MM.1S (cell line): ENCODE measurements at regions not wholly inside any gene's neighbourhood (a gene's known extent, or its start where the extent isn't known, plus 50 kb on each side); places are given as distances from the start of the nearest gene placed in this dataset.

Experiments
- DNase-seq: peaks from one replicate; pipeline ENCODE4 v3.0.0-alpha.2; 2015
- H2AFZ ChIP-seq: fragments of 300-600 bp; sonication (generic); 2 replicates; pipeline ENCODE4 v1.6.0; 2016; ENCODE audit warnings: antibody characterized with exemption, low read length
- H3F3A ChIP-seq: fragments of 300-600 bp; sonication (generic); 2 replicates; pipeline ENCODE4 v1.6.1; 2016; ENCODE audit warnings: mild to moderate bottlenecking, antibody characterized with exemption, low read length, moderate library complexity, mixed read lengths; ENCODE audit not compliant: insufficient read depth
- H3K27ac ChIP-seq: fragments of 300-600 bp; sonication (generic); 2 replicates; pipeline ENCODE4 v1.5.1; 2016; ENCODE audit warnings: mild to moderate bottlenecking, low read length
- H3K27me3 ChIP-seq: fragments of 300-600 bp; sonication (generic); replicated peaks from 2 replicates; pipeline ENCODE4 v1.6.0; 2016; ENCODE audit warnings: low read length; ENCODE audit not compliant: insufficient read depth
- H3K36me3 ChIP-seq: fragments of 300-600 bp; sonication (generic); replicated peaks from 2 replicates; pipeline ENCODE4 v1.6.1; 2016; ENCODE audit warnings: mild to moderate bottlenecking, low read length, mixed read lengths; ENCODE audit not compliant: insufficient read depth
- H3K4me1 ChIP-seq: fragments of 300-600 bp; sonication (generic); 2 replicates; pipeline ENCODE4 v1.6.1; 2016; ENCODE audit warnings: low read length, mixed read lengths
- H3K4me2 ChIP-seq: fragments of 300-600 bp; sonication (generic); 2 replicates; pipeline ENCODE4 v1.6.0; 2016; ENCODE audit warnings: low read depth, low read length
- H3K4me3 ChIP-seq: fragments of 300-600 bp; sonication (generic); 2 replicates; pipeline ENCODE4 v1.5.1; 2016; ENCODE audit warnings: low read length, mixed read lengths
- H3K79me2 ChIP-seq: fragments of 300-600 bp; sonication (generic); 2 replicates; pipeline ENCODE4 v1.6.1; 2016; ENCODE audit warnings: mixed run types, low read length, mixed read lengths
- H3K9ac ChIP-seq: fragments of 300-600 bp; sonication (generic); 2 replicates; pipeline ENCODE4 v1.6.1; 2016; ENCODE audit warnings: low read length, mixed read lengths
- H3K9me2 ChIP-seq: fragments of 300-600 bp; sonication (generic); replicated peaks from 2 replicates; pipeline ENCODE4 v1.6.1; 2016; ENCODE audit warnings: mild to moderate bottlenecking, low read length, mixed read lengths; ENCODE audit not compliant: insufficient read depth
- H3K9me3 ChIP-seq: fragments of 300-600 bp; sonication (generic); replicated peaks from 2 replicates; pipeline ENCODE4 v1.6.1; 2016; ENCODE audit warnings: mild to moderate bottlenecking, low read length, mixed read lengths; ENCODE audit not compliant: insufficient read depth
- H4K20me1 ChIP-seq: fragments of 300-600 bp; sonication (generic); 2 replicates; pipeline ENCODE4 v1.6.1; 2016; ENCODE audit warnings: mild to moderate bottlenecking, low read length, moderate library complexity, mixed read lengths; ENCODE audit not compliant: insufficient read depth
- CTCF ChIP-seq: fragments of 300-600 bp; sonication (generic); IDR thresholded peaks from 2 replicates; pipeline ENCODE4 v1.5.1; 2016; ENCODE audit warnings: antibody characterized with exemption, low read length, mixed read lengths
- EZH2 ChIP-seq: fragments of 300-600 bp; sonication (generic); optimal IDR thresholded peaks from 2 replicates; pipeline ENCODE3; 2017; ENCODE audit warnings: low read depth, mild to moderate bottlenecking, antibody characterized with exemption, low read length, mixed read lengths
- EZH2phosphoT487 ChIP-seq: fragments of 300-600 bp; sonication (generic); IDR thresholded peaks from 2 replicates; pipeline ENCODE4 v1.6.1; 2018; ENCODE audit warnings: antibody characterized with exemption, low read length

GRCh38 chr7:155153676-155154075, 83.6 kb downstream of the HTR5A start:
- Histone ChIP-seq H3K4me1 (no peaks in the 10 kb centered on the region), H3K9me3 (no peaks in the 10 kb centered on the region), H3K27ac (no peak overlapping the region), H3K27me3 (no peaks in the 10 kb centered on the region; the same call in 1 of the 2 replicates), H2AFZ (no peak overlapping the region), H3K9me2 (no peaks in the 10 kb centered on the region), H3F3A (no peaks in the 10 kb centered on the region), H3K4me3 (no peak overlapping the region), H3K79me2 (no peaks in the 10 kb centered on the region), H4K20me1 (no peaks in the 10 kb centered on the region), H3K4me2 (no peak overlapping the region), H3K9ac (no peak overlapping the region), H3K36me3 (no peaks in the 10 kb centered on the region)
- no peak for DNase-seq
- TF ChIP-seq EZH2 (no peak), EZH2phosphoT487 (no peak), CTCF (no peak)

- no peak overlapping the region for H3K9ac ChIP-seq
- no peaks in the 10 kb centered on the region for H4K20me1 ChIP-seq
- no peaks in the 10 kb centered on the region for H3K4me1 ChIP-seq
- TF ChIP-seq CTCF, result no peak
- no peak for TF ChIP-seq EZH2
- TF ChIP-seq EZH2phosphoT487, result no peak
- no peaks in the 10 kb centered on the region for H3K9me2 ChIP-seq
- no peaks in the 10 kb centered on the region for H3K36me3 ChIP-seq
- H3K79me2 ChIP-seq, result no peaks in the 10 kb centered on the region
- H3K27ac ChIP-seq, result no peak overlapping the region
- H3F3A ChIP-seq, result no peaks in the 10 kb centered on the region
- H3K4me3 ChIP-seq, result no peak overlapping the region
- no peaks in the 10 kb centered on the region for H3K9me3 ChIP-seq
- H3K4me2 ChIP-seq, result no peak overlapping the region
- no peaks in the 10 kb centered on the region; the same call in 1 of the 2 replicates for H3K27me3 ChIP-seq
- H2AFZ ChIP-seq, result no peak overlapping the region
- DNase-seq, result no peak
Measured at GRCh38 chr7:155154586-155154985, 84.5 kb downstream of the HTR5A start.

GRCh38 chr7:155161690-155162089, 91.6 kb downstream of the HTR5A start:
- Histone ChIP-seq H4K20me1 (no peaks in the 10 kb centered on the region), H3K27ac (no peak overlapping the region), H3K36me3 (no peaks in the 10 kb centered on the region), H3K4me2 (no peak overlapping the region), H3K4me1 (no peaks in the 10 kb centered on the region), H3K9me2 (no peaks in the 10 kb centered on the region), H3K9ac (no peak overlapping the region), H3K9me3 (no peaks in the 10 kb centered on the region), H2AFZ (no peak overlapping the region), H3K4me3 (no peak overlapping the region), H3K27me3 (peaks cover 7% of the 10 kb centered on the region), H3K79me2 (no peaks in the 10 kb centered on the region), H3F3A (no peaks in the 10 kb centered on the region)
- no peak for DNase-seq
- no peak for TF ChIP-seq EZH2
- no peak for TF ChIP-seq EZH2phosphoT487
- no peak for TF ChIP-seq CTCF
